Activated gamma-delta T cell treated with Interleukin-2 at 50 U/mL for 16 hours (primary cell): ENCODE measurements at regions not wholly inside any gene's neighbourhood (a gene's known extent, or its start where the extent isn't known, plus 50 kb on each side); places are given as distances from the start of the nearest gene placed in this dataset.

Source experiments
- DNase-seq: peaks from one replicate; pipeline ENCODE4 v3.0.0-alpha.2; 2020

DNA sequence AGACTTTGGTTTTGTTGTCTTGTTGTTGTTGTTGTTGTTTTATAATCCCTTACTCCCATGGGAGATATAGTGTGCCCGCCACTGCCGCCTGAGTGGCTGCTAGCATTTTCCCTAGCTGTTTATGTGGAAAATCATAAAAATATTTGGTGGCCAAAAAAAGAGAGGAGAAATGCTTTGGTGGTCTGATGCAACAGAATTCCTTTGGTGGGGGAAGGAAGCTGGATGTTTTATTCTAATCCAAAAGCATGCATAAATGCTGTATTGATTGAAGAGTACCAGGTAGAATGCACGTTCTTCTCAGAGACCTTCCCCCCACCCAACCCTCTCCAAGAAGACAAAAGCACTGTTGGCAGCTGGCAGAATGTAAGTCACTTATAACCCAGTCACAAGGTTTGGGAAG is 93.2 kb downstream of the C17orf67 start:
- DNase-seq: no peak
